Activated CD8-positive, alpha-beta T cell treated with anti-CD3 and anti-CD28 coated beads for 36 hours (primary cell): ENCODE measurements at regions not wholly inside any gene's neighbourhood (a gene's known extent, or its start where the extent isn't known, plus 50 kb on each side); places are given as distances from the start of the nearest gene placed in this dataset.

Experiments
- ATAC-seq: fragments of 200-7000 bp; cut with Tn5 transposase; one replicate; pipeline ENCODE4 v1.10.0; 2021; ENCODE audit warnings: mild to moderate bottlenecking, moderate library complexity
- CTCF ChIA-PET: fragments of 350-600 bp; sonication (Branson Sonifier 250); formaldehyde crosslinking; loops from one replicate; lab custom pipeline; 2021; ENCODE audit warnings: antibody characterized with exemption; lab: Charles Lee
- POLR2A ChIA-PET: fragments of 350-600 bp; sonication (Branson Sonifier 250); formaldehyde crosslinking; loops from one replicate; lab custom pipeline; 2021; ENCODE audit warnings: antibody characterized with exemption; lab: Charles Lee
- DNase-seq: peaks from one replicate; pipeline ENCODE4 v3.0.0-alpha.2; 2020
- H3K27ac Mint-ChIP-seq: one replicate; pipeline ENCODE4 v1.8.0; 2021; ENCODE audit warnings: mild to moderate bottlenecking, mixed read lengths
- H3K27me3 Mint-ChIP-seq: one replicate; pipeline ENCODE4 v1.8.0; 2021; ENCODE audit warnings: mixed read lengths
- H3K36me3 Mint-ChIP-seq: one replicate; pipeline ENCODE4 v1.8.0; 2021; ENCODE audit warnings: low read depth, mixed read lengths
- H3K4me1 Mint-ChIP-seq: one replicate; pipeline ENCODE4 v1.8.0; 2021; ENCODE audit warnings: low read depth, mixed read lengths
- H3K4me3 Mint-ChIP-seq: one replicate; pipeline ENCODE4 v1.8.0; 2021; ENCODE audit warnings: mild to moderate bottlenecking, moderate library complexity, mixed read lengths
- H3K9me3 Mint-ChIP-seq: one replicate; pipeline ENCODE4 v1.8.0; 2021; ENCODE audit warnings: mixed read lengths
- intact Hi-C: fragments of 100-400 bp; cut with micrococcal nuclease; formaldehyde crosslinking; loops from one replicate; pipeline ENCODE4 v1.10.0; 2022
- TF ChIP-seq, protein P1 (sequence below): fragments of 200-600 bp; IDR thresholded peaks from one replicate; pipeline ENCODE4 v1.8.0; 2022; ENCODE audit warnings: antibody characterized with exemption, mild to moderate bottlenecking

DNA sequence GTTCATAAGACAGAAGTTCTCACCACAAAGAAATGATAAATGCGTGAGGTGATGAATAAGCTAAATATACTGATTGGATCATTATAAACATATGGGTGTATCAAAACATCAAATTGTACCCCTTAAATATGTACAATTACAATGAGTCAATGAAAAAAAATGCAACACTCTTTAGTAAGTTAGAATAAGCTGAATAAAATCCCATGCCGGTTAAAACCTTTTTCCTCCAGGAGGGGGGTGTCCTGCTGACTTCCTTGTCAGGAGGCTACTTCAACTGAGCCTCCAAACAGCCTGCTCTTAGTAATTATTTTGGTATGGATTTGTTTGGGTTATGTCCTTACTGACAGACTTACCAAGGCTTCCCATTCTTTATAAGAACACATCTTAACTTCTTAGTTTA, 649.1 kb downstream of the INHBA start:
- no peak overlapping the region for H3K27ac Mint-ChIP-seq
- H3K36me3 Mint-ChIP-seq = no peaks in the 10 kb centered on the region
- no peak overlapping the region for H3K4me3 Mint-ChIP-seq
- H3K9me3 Mint-ChIP-seq = peaks cover 12% of the 10 kb centered on the region
- ATAC-seq (no peak), DNase-seq (no peak)
- TF ChIP-seq, protein P1, sequence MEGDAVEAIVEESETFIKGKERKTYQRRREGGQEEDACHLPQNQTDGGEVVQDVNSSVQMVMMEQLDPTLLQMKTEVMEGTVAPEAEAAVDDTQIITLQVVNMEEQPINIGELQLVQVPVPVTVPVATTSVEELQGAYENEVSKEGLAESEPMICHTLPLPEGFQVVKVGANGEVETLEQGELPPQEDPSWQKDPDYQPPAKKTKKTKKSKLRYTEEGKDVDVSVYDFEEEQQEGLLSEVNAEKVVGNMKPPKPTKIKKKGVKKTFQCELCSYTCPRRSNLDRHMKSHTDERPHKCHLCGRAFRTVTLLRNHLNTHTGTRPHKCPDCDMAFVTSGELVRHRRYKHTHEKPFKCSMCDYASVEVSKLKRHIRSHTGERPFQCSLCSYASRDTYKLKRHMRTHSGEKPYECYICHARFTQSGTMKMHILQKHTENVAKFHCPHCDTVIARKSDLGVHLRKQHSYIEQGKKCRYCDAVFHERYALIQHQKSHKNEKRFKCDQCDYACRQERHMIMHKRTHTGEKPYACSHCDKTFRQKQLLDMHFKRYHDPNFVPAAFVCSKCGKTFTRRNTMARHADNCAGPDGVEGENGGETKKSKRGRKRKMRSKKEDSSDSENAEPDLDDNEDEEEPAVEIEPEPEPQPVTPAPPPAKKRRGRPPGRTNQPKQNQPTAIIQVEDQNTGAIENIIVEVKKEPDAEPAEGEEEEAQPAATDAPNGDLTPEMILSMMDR = no peak
- CTCF ChIA-PET = no interaction called here
- intact Hi-C loops = no loop called here
- H3K27me3 Mint-ChIP-seq = no peaks in the 10 kb centered on the region
- POLR2A ChIA-PET = no interaction called here
- H3K4me1 Mint-ChIP-seq = no peaks in the 10 kb centered on the region

DNA sequence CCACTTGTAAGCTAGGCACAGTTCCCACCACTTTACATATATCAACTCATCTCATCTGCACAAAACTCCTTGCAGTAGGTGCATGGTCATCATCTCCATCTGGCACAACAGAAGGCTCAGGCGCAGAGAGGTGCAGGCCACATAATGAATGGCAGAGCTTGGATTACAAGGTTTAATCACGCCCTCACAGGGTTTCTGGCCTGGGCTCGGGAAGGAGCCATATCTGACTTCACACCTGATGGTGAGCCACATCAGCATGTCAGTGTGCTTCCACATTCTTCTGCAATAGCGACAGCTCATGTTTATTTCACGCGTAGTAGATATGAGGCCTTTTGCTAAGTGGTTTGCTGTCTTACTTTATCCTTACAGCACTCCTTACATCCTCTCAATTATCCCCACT, 650.2 kb downstream of the INHBA start:
- POLR2A ChIA-PET = no interaction called here
- ATAC-seq (no peak), DNase-seq (no peak)
- Mint-ChIP-seq H3K9me3 (peaks cover 7% of the 10 kb centered on the region), H3K4me1 (no peaks in the 10 kb centered on the region), H3K27ac (no peak overlapping the region), H3K4me3 (no peak overlapping the region), H3K36me3 (no peaks in the 10 kb centered on the region), H3K27me3 (no peaks in the 10 kb centered on the region)
- CTCF ChIA-PET = no interaction called here
- TF ChIP-seq, protein P1 = no peak
- intact Hi-C loops = no loop called here

DNA sequence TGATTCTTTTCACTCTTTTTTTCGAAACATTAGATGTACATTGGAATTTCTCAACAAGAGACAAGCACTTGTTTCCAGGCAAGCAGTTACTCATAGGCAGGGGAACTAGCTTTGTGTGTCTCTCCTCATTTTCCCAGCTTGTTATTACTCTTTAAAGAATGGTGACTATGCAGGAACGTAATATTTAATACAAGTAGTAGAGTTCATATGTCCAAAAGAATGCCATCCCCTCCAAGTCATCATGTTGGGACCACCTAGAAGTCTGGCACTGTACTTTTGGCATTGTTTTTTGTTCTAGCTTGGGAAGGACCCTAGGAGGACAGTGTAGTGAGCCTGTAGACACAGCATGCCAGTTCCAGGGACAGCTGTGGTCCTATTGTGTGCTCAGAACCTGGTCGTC, 650.7 kb downstream of the INHBA start:
- CTCF ChIA-PET = no interaction called here
- ATAC-seq (no peak), DNase-seq (no peak)
- H3K27me3 Mint-ChIP-seq = no peaks in the 10 kb centered on the region
- H3K36me3 Mint-ChIP-seq = no peaks in the 10 kb centered on the region
- TF ChIP-seq, protein P1 = no peak
- intact Hi-C loops = no loop called here
- POLR2A ChIA-PET = no interaction called here
- H3K4me1 Mint-ChIP-seq = no peaks in the 10 kb centered on the region
- no peak overlapping the region for H3K4me3 Mint-ChIP-seq
- H3K9me3 Mint-ChIP-seq = peaks cover 3% of the 10 kb centered on the region
- no peak overlapping the region for H3K27ac Mint-ChIP-seq

- intact Hi-C loops = no loop called here
- Mint-ChIP-seq H3K9me3 (peaks cover 2% of the 10 kb centered on the region), H3K27ac (no peak overlapping the region), H3K4me3 (no peak overlapping the region), H3K36me3 (no peaks in the 10 kb centered on the region), H3K27me3 (no peaks in the 10 kb centered on the region), H3K4me1 (no peaks in the 10 kb centered on the region)
- no peak for ATAC-seq
- DNase-seq = no peak
- TF ChIP-seq, protein P1 = no peak
- POLR2A ChIA-PET = no interaction called here
- CTCF ChIA-PET = no interaction called here
Observed at GRCh38 chr7:41051535-41051934, 651.4 kb downstream of the INHBA start.

GRCh38 chr7:41051062-41051461, 651.8 kb downstream of the INHBA start:
- Mint-ChIP-seq H3K4me3 (no peak overlapping the region), H3K27me3 (no peaks in the 10 kb centered on the region), H3K9me3 (no peaks in the 10 kb centered on the region), H3K36me3 (no peaks in the 10 kb centered on the region), H3K27ac (no peak overlapping the region), H3K4me1 (no peaks in the 10 kb centered on the region)
- POLR2A ChIA-PET = no interaction called here
- TF ChIP-seq, protein P1 = no peak
- ATAC-seq = no peak
- intact Hi-C loops = no loop called here
- CTCF ChIA-PET = no interaction called here
- DNase-seq = no peak
